ENCODE measurements at regions not wholly inside any gene's neighbourhood (a gene's known extent, or its start where the extent isn't known, plus 50 kb on each side); places are given as distances from the start of the nearest gene placed in this dataset.

GRCh38 chr3:150049317-150049716 is 78.6 kb upstream of the PFN2 start:
- Histone ChIP-seq H3K4me2 (ENCODE audit: insufficient read depth, insufficient read length, low read length) (no peak overlapping the region), H3K79me2 (ENCODE audit: insufficient read depth, low read length) (no peaks in the 10 kb centered on the region), H2AK5ac (ENCODE audit: insufficient read length, low read length) (no peak overlapping the region), H4K8ac (replicated peaks; ENCODE audit: insufficient read length, low read depth, low read length) (no peak overlapping the region), H2BK120ac (ENCODE audit: low read depth, low read length, poor library complexity, severe bottlenecking) (no peak overlapping the region), H3K27me3 (ENCODE audit: insufficient read depth, low read length) (no peaks in the 10 kb centered on the region), H2BK12ac (ENCODE audit: insufficient read length, low read depth, low read length) (no peak overlapping the region), H3K79me1 (ENCODE audit: insufficient read depth, low read depth, low read length, poor library complexity, severe bottlenecking) (no peaks in the 10 kb centered on the region), H3K9me3 (ENCODE audit: control insufficient read depth, low read depth, low read length) (no peaks in the 10 kb centered on the region), H2BK20ac (ENCODE audit: low read depth, low read length, poor library complexity, severe bottlenecking) (no peak overlapping the region), H4K91ac (ENCODE audit: insufficient read length, low read depth, low read length) (no peak overlapping the region), H3K23me2 (ENCODE audit: insufficient read length, low read depth, low read length, poor library complexity, severe bottlenecking) (no peaks in the 10 kb centered on the region), H3K4me1 (ENCODE audit: insufficient read depth, low read length) (no peaks in the 10 kb centered on the region), H2AFZ (ENCODE audit: low read length) (no peak overlapping the region), H3K56ac (ENCODE audit: insufficient read length, low read depth, low read length) (no peak overlapping the region), H3K18ac (ENCODE audit: insufficient read length, low read depth, low read length) (no peak overlapping the region), H3K4ac (ENCODE audit: low read depth, low read length) (no peak overlapping the region), H2BK15ac (ENCODE audit: low read depth, low read length) (no peak overlapping the region), H3K9ac (ENCODE audit: extremely low read depth, insufficient read length, low read length) (no peak overlapping the region), H3K23ac (ENCODE audit: insufficient read length, low read depth, low read length) (no peak overlapping the region), H2BK5ac (ENCODE audit: insufficient read length, low read length) (no peak overlapping the region), H4K5ac (ENCODE audit: insufficient read length, low read depth, low read length) (no peak overlapping the region), H3K27ac (ENCODE audit: insufficient read length, low read depth, low read length) (no peak overlapping the region), H4K20me1 (ENCODE audit: control insufficient read depth, insufficient read depth, insufficient read length) (no peaks in the 10 kb centered on the region), H3K14ac (ENCODE audit: insufficient read depth, low read length) (no peak overlapping the region), H3T11ph (ENCODE audit: low read length) (no peak overlapping the region)
- H3K9me3 Mint-ChIP-seq, result peaks cover 2 to 6% of the 10 kb centered on the region in 2 experiments; a peak in 2 of 5 replicates
- H3K36me3 Mint-ChIP-seq (ENCODE audit: insufficient read depth in 1 of 3, low read depth in 3 of 3), result no peaks in the 10 kb centered on the region
- H3K4me1 Mint-ChIP-seq, result peaks cover 7 to 14% of the 10 kb centered on the region in 2 experiments; a peak in 3 of 4 replicates
- H3K27me3 Mint-ChIP-seq (ENCODE audit: low read depth), result no peaks in the 10 kb centered on the region
- no peak for DNase-seq
- H3K27ac Mint-ChIP-seq, result no peak overlapping the region
- no peak overlapping the region for H3K4me3 Mint-ChIP-seq
- WGBS (ENCODE audit: extremely low coverage, insufficient read length, low lambda C conversion rate), result no CpG with 5 or more reads among the region's 1 CpG
- no peak for TF ChIP-seq CTCF (conservative IDR thresholded peaks at IDR 0.05)
